Astrocyte (in vitro differentiated cells and primary cell): ENCODE measurements at regions not wholly inside any gene's neighbourhood (a gene's known extent, or its start where the extent isn't known, plus 50 kb on each side); places are given as distances from the start of the nearest gene placed in this dataset.

Experiments used
- DNase-seq: peaks from one replicate; pipeline ENCODE4 v3.0.0-alpha.2; 2010; ENCODE audit warnings: low read depth
- FAIRE-seq: peaks from 2 replicates; lab custom pipeline; 2011; peaks lifted over from hg19 to GRCh38; lab: Jason Lieb, UNC
- H2AFZ ChIP-seq: 2 replicates; pipeline ENCODE4 v1.6.0; 2012; ENCODE audit warnings: low read depth, low read length, inconsistent platforms
- H3K27ac ChIP-seq: 2 replicates; pipeline ENCODE4 v1.5.1; 2011; ENCODE audit warnings: low read depth, low read length, inconsistent platforms
- H3K27me3 ChIP-seq: 2 replicates; pipeline ENCODE4 v1.6.0; 2011; ENCODE audit warnings: low read length, inconsistent platforms; ENCODE audit not compliant: insufficient read depth
- H3K36me3 ChIP-seq: 2 replicates; pipeline ENCODE4 v1.5.1; 2011; ENCODE audit warnings: low read length, inconsistent platforms; ENCODE audit not compliant: insufficient read depth
- H3K4me1 ChIP-seq: 2 replicates; pipeline ENCODE4 v1.5.1; 2011; ENCODE audit warnings: low read length, inconsistent platforms; ENCODE audit not compliant: insufficient read depth
- H3K4me2 ChIP-seq: 2 replicates; pipeline ENCODE4 v1.6.0; 2012; ENCODE audit warnings: low read length, inconsistent platforms
- H3K4me3 ChIP-seq: 2 replicates; pipeline ENCODE4 v1.5.1; 2011; ENCODE audit warnings: low read depth, mild to moderate bottlenecking, low read length, inconsistent platforms; ENCODE audit not compliant: insufficient read depth
- H3K79me2 ChIP-seq: 2 replicates; pipeline ENCODE4 v1.6.0; 2012; ENCODE audit warnings: mild to moderate bottlenecking, low read length, inconsistent platforms; ENCODE audit not compliant: insufficient read depth
- H3K9ac ChIP-seq: 2 replicates; pipeline ENCODE4 v1.6.0; 2012; ENCODE audit warnings: mild to moderate bottlenecking, low read length, inconsistent platforms
- H3K9me3 ChIP-seq: 2 replicates; pipeline ENCODE4 v1.5.1; 2012; ENCODE audit warnings: low read depth, mild to moderate bottlenecking, low read length, inconsistent platforms; ENCODE audit not compliant: insufficient read depth
- H4K20me1 ChIP-seq: 2 replicates; pipeline ENCODE4 v1.6.0; 2012; ENCODE audit warnings: low read length, inconsistent platforms; ENCODE audit not compliant: insufficient read depth
- H3K27ac Mint-ChIP-seq: one replicate; pipeline ENCODE4 v1.8.0; 2021; ENCODE audit warnings: mild to moderate bottlenecking, mixed read lengths; ENCODE audit not compliant: unreplicated experiment
- H3K27me3 Mint-ChIP-seq: one replicate; pipeline ENCODE4 v1.8.0; 2021; ENCODE audit warnings: low read depth, mixed read lengths; ENCODE audit not compliant: unreplicated experiment
- H3K36me3 Mint-ChIP-seq: one replicate; pipeline ENCODE4 v1.8.0; 2021; ENCODE audit warnings: low read depth, mixed read lengths; ENCODE audit not compliant: unreplicated experiment
- H3K4me1 Mint-ChIP-seq: one replicate; pipeline ENCODE4 v1.8.0; 2021; ENCODE audit warnings: low read depth, mixed read lengths; ENCODE audit not compliant: unreplicated experiment
- H3K4me3 Mint-ChIP-seq: one replicate; pipeline ENCODE4 v1.8.0; 2021; ENCODE audit warnings: mild to moderate bottlenecking, moderate library complexity, mixed read lengths; ENCODE audit not compliant: unreplicated experiment
- H3K9me3 Mint-ChIP-seq: one replicate; pipeline ENCODE4 v1.8.0; 2021; ENCODE audit warnings: mild to moderate bottlenecking, mixed read lengths; ENCODE audit not compliant: unreplicated experiment
- EZH2 ChIP-seq: IDR thresholded peaks from 2 replicates; pipeline ENCODE4 v1.6.1; 2012; ENCODE audit warnings: mild to moderate bottlenecking, low read length, inconsistent platforms; ENCODE audit not compliant: insufficient read depth
- TF ChIP-seq, protein P1 (sequence below): IDR thresholded peaks from 2 replicates; pipeline ENCODE4 v1.5.1; 2011; ENCODE audit warnings: low read depth, mild to moderate bottlenecking, inconsistent platforms, low read length, moderate library complexity; ENCODE audit not compliant: insufficient read depth

DNA sequence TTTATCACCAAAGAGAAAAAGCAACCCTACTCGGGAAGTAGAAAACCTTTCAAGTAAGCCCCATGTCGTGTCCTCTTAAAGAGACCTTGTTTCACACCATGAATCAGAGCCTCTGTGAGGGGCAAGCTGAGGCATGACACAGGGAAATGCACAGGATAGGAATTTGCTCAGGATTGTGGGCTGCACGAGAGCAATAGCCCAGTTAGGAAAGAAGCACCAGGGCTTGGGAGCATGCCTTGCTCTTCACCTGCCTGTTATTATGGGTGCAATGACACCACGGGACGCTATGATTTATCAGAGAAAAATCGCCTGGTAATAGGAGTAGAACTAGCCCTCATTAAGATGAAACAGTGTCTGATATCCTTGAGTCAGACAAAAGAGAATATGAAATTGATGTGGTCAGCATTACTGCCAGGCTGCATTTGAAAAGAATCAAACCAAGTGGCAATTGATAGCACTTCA is 562.9 kb upstream of the NRP1 start:
- Mint-ChIP-seq H3K36me3 (no peaks in the 10 kb centered on the region), H3K9me3 (peaks cover 9% of the 10 kb centered on the region), H3K4me1 (peaks cover 14% of the 10 kb centered on the region), H3K27ac (peak overlapping the region; percentile 77), H3K27me3 (no peaks in the 10 kb centered on the region), H3K4me3 (no peak overlapping the region)
- Histone ChIP-seq H3K9ac (no peak overlapping the region), H2AFZ (peak overlapping the region; percentile 15), H3K9me3 (no peaks in the 10 kb centered on the region), H3K4me3 (no peak overlapping the region), H3K79me2 (no peaks in the 10 kb centered on the region), H3K4me1 (peaks cover 14% of the 10 kb centered on the region), H3K36me3 (no peaks in the 10 kb centered on the region), H4K20me1 (no peaks in the 10 kb centered on the region), H3K27ac (peak overlapping the region; percentile 25), H3K27me3 (no peaks in the 10 kb centered on the region), H3K4me2 (peak overlapping the region; percentile 50)
- FAIRE-seq (no peak), DNase-seq (peak; percentile 83)
- no peak for TF ChIP-seq EZH2
- TF ChIP-seq, protein P1, sequence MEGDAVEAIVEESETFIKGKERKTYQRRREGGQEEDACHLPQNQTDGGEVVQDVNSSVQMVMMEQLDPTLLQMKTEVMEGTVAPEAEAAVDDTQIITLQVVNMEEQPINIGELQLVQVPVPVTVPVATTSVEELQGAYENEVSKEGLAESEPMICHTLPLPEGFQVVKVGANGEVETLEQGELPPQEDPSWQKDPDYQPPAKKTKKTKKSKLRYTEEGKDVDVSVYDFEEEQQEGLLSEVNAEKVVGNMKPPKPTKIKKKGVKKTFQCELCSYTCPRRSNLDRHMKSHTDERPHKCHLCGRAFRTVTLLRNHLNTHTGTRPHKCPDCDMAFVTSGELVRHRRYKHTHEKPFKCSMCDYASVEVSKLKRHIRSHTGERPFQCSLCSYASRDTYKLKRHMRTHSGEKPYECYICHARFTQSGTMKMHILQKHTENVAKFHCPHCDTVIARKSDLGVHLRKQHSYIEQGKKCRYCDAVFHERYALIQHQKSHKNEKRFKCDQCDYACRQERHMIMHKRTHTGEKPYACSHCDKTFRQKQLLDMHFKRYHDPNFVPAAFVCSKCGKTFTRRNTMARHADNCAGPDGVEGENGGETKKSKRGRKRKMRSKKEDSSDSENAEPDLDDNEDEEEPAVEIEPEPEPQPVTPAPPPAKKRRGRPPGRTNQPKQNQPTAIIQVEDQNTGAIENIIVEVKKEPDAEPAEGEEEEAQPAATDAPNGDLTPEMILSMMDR, result no peak

DNA sequence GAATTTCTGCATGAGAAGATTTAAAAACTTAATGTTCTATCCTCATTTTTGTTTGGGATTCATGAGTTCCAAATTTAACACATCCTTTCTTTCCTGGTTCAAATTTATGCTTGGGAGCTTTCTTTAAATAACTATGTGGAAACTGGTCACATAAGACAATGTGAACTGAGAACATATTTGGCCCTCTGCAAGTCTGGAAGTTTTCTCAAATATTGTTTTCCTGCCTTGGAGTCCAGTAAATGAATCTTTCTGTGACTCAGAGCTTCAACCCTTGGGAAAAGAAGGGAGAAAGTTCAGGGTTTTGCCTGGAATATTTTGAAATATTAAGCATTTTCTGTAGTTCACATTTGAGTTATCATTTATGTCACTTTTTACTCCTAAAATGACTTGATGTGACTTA is 559.0 kb upstream of the NRP1 start:
- Histone ChIP-seq H3K9me3 (no peaks in the 10 kb centered on the region), H3K9ac (no peak overlapping the region), H3K4me2 (no peak overlapping the region), H3K27ac (no peak overlapping the region), H3K27me3 (no peaks in the 10 kb centered on the region), H3K36me3 (no peaks in the 10 kb centered on the region), H2AFZ (no peak overlapping the region), H3K4me1 (peaks cover 8% of the 10 kb centered on the region), H4K20me1 (no peaks in the 10 kb centered on the region), H3K79me2 (no peaks in the 10 kb centered on the region), H3K4me3 (no peak overlapping the region)
- Mint-ChIP-seq H3K27ac (no peak overlapping the region), H3K4me3 (no peak overlapping the region), H3K9me3 (peaks cover 8% of the 10 kb centered on the region), H3K36me3 (no peaks in the 10 kb centered on the region), H3K27me3 (no peaks in the 10 kb centered on the region), H3K4me1 (peaks cover 14% of the 10 kb centered on the region)
- DNase-seq (no peak), FAIRE-seq (no peak)
- TF ChIP-seq EZH2, result no peak
- TF ChIP-seq, protein P1, result no peak

DNA sequence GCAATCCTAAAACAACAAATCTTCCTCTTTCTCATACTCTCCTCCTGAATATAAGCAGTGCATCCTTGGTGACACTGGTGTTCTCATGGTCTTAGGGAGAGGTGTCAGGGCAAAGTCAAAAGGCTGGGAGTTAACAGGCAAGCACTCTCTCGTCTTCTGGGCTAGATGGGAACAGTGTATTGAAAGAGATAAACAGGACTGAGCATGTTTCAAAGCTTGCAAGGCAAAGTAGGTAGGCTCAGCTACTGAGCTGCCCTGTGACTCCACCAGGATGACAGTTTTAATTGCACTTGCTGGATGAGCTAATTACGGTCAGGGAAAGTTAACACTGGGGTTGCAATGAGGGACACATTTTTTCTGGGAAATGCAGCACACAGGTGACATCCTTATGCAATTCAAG is 554.9 kb upstream of the NRP1 start:
- H3K4me1 Mint-ChIP-seq, result no peaks in the 10 kb centered on the region
- Histone ChIP-seq H3K4me2 (no peak overlapping the region), H3K9ac (no peak overlapping the region), H3K36me3 (no peaks in the 10 kb centered on the region), H3K27ac (no peak overlapping the region), H3K4me1 (no peaks in the 10 kb centered on the region), H3K27me3 (no peaks in the 10 kb centered on the region), H4K20me1 (no peaks in the 10 kb centered on the region), H2AFZ (no peak overlapping the region), H3K79me2 (no peaks in the 10 kb centered on the region), H3K9me3 (no peaks in the 10 kb centered on the region), H3K4me3 (no peak overlapping the region)
- TF ChIP-seq, protein P1, result no peak
- TF ChIP-seq EZH2, result no peak
- peaks cover 3% of the 10 kb centered on the region for H3K27me3 Mint-ChIP-seq
- no peak for FAIRE-seq
- H3K9me3 Mint-ChIP-seq, result peaks cover 3% of the 10 kb centered on the region
- no peak for DNase-seq
- no peak overlapping the region for H3K27ac Mint-ChIP-seq
- no peaks in the 10 kb centered on the region for H3K36me3 Mint-ChIP-seq
- H3K4me3 Mint-ChIP-seq, result no peak overlapping the region
